ENCODE measurements at regions not wholly inside any gene's neighbourhood (a gene's known extent, or its start where the extent isn't known, plus 50 kb on each side); places are given as distances from the start of the nearest gene placed in this dataset.
A peak's percentile ranks its signal among the peaks of the same experiment; 100 is the strongest.

DNA sequence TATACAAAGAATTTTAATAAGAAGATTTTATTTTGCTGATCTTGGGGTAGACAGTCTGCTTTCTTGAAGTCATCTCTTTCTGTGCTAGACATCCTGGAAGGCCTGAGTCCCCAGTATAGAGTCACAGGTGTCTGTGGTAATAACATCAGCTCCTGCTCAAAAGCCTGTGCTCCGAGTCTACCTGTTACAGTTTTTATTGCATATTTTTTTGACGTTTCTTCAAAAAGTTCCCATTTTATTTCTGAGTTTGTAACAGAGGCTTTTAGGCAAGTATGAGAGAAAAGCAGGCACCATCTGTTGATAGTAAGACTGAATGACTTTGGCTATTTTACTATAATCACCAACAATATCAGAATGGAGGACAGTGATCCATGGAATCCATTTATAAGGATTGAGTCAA, 58.0 kb upstream of the WDR26 start:
- TF ChIP-seq, protein P1, sequence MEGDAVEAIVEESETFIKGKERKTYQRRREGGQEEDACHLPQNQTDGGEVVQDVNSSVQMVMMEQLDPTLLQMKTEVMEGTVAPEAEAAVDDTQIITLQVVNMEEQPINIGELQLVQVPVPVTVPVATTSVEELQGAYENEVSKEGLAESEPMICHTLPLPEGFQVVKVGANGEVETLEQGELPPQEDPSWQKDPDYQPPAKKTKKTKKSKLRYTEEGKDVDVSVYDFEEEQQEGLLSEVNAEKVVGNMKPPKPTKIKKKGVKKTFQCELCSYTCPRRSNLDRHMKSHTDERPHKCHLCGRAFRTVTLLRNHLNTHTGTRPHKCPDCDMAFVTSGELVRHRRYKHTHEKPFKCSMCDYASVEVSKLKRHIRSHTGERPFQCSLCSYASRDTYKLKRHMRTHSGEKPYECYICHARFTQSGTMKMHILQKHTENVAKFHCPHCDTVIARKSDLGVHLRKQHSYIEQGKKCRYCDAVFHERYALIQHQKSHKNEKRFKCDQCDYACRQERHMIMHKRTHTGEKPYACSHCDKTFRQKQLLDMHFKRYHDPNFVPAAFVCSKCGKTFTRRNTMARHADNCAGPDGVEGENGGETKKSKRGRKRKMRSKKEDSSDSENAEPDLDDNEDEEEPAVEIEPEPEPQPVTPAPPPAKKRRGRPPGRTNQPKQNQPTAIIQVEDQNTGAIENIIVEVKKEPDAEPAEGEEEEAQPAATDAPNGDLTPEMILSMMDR (conservative IDR thresholded peaks at IDR 0.05; ENCODE audit: low read depth): no peak
- DNase-seq (ENCODE audit: low spot score): no peak
- POLR2A ChIA-PET (ENCODE audit: low non-redundant PET): no interaction called here
- H3K27ac ChIP-seq: no peak overlapping the region
- CTCF ChIA-PET: no interaction called here

DNA sequence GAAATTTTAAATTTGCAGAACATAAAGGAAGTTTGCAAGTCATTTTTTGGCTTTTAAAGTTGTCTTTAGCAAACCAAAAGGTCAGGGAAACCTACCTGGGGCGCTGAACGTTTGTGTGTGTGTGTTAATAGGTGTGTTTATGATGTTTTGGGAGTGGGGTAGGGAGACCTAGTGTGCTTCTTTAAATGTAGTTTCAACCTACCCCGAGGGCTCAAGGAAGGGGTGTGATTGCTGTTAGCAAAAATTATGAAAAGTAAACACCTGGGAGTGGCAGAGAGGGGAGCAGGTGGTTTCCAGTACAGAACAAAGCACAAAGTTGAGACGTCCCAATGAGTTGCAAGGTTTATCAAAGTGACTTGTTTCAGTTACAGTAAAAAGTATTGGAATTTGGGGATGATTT, 58.7 kb upstream of the WDR26 start:
- DNase-seq (ENCODE audit: low spot score): no peak
- H3K27ac ChIP-seq: no peak overlapping the region
- ChIA-PET POLR2A (ENCODE audit: low non-redundant PET) (no interaction called here), CTCF (no interaction called here)
- TF ChIP-seq, protein P1 (conservative IDR thresholded peaks at IDR 0.05; ENCODE audit: low read depth): no peak

- TF ChIP-seq, protein P1 (conservative IDR thresholded peaks at IDR 0.05; ENCODE audit: low read depth): no peak
- H3K27ac ChIP-seq: no peak overlapping the region
- no peak for DNase-seq (ENCODE audit: low spot score)
- CTCF ChIA-PET: no interaction called here
- POLR2A ChIA-PET (ENCODE audit: low non-redundant PET): no interaction called here
These were observed 59.7 kb upstream of the WDR26 start for GRCh38 chr1:224494343-224494742.

DNA sequence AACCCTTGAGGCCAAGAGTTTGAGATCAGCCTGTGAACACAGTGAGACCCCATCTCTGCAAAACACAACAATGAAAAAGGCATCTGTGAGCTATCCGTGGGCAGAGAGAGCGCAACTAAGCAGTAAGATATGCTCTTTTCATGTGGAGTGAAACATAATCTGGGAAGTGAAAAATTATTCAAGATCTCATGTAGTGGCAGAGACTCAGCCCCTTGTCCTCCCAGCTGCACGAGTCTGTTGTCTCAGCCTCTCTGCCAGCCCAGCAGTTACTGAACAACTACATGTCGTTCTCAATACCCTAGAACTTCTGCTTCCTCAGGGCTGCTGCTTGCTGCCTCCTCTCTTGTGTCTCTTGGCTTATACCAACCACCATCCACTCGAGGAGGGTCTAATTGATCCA, 61.3 kb upstream of the WDR26 start:
- TF ChIP-seq, protein P1 (conservative IDR thresholded peaks at IDR 0.05; ENCODE audit: low read depth): no peak
- no peak overlapping the region for H3K27ac ChIP-seq
- CTCF ChIA-PET: no interaction called here
- POLR2A ChIA-PET (ENCODE audit: low non-redundant PET): no interaction called here
- DNase-seq (ENCODE audit: low spot score): no peak

- ChIA-PET POLR2A (ENCODE audit: low non-redundant PET) (no interaction called here), CTCF (no interaction called here)
- TF ChIP-seq, protein P1 (conservative IDR thresholded peaks at IDR 0.05; ENCODE audit: low read depth): no peak
- no peak overlapping the region for H3K27ac ChIP-seq
- no peak for DNase-seq (ENCODE audit: low spot score)
These were observed 62.2 kb upstream of the WDR26 start for GRCh38 chr1:224496826-224497225.

GRCh38 chr1:224497714-224498573, 63.3 kb upstream of the WDR26 start:
- POLR2A ChIA-PET (ENCODE audit: low non-redundant PET): interaction anchor here (1.2 kb wide), 1 partner anchor 62 kb away, joined by 3 read pairs; no protein-coding TSS in a partner anchor
- peak; percentile 90 for DNase-seq (ENCODE audit: low spot score)
- H3K27ac ChIP-seq: peak overlapping the region; percentile 99
- CTCF ChIA-PET: interaction anchor here (0.6 to 1.1 kb wide), 5 partner anchors 14 to 951 kb away, joined by 3 to 10 read pairs (median 3); no protein-coding TSS in a partner anchor
- TF ChIP-seq, protein P1 (conservative IDR thresholded peaks at IDR 0.05; ENCODE audit: low read depth): no peak
